Upper lobe of left lung (tissue), 4 donors: ENCODE measurements at regions not wholly inside any gene's neighbourhood (a gene's known extent, or its start where the extent isn't known, plus 50 kb on each side); places are given as distances from the start of the nearest gene placed in this dataset.

ENCODE experiments used
- CTCF ChIP-seq, 6 experiments: fragments of 450-650 bp in 4 of 6; fragments of 200-600 bp in 2 of 6; sonication (generic) in 2 of 6; IDR thresholded peaks; one replicate each; pipeline ENCODE4 v1.5.1; 2016 to 2019; ENCODE audit warnings: antibody characterized with exemption in 6 of 6
- POLR2AphosphoS5 ChIP-seq, 2 donors: sonication (generic); formaldehyde crosslinking; IDR thresholded peaks; one replicate each; pipeline ENCODE4 v1.5.1; 2017; ENCODE audit warnings: antibody characterized with exemption in 2 of 2

- TF ChIP-seq CTCF (IDR thresholded peaks at IDR 0.05) (no peak), POLR2AphosphoS5 (IDR thresholded peaks at IDR 0.05) (no peak)
Measured at GRCh38 chr2:63681896-63682295, 93.1 kb downstream of the MDH1 start.
